HFFc6 (cell line): ENCODE measurements at regions not wholly inside any gene's neighbourhood (a gene's known extent, or its start where the extent isn't known, plus 50 kb on each side); places are given as distances from the start of the nearest gene placed in this dataset.

Experiments
- DNase-seq: peaks from one replicate; pipeline ENCODE4 v3.0.0-alpha.2; 2018
- H3K27ac Mint-ChIP-seq: 2 replicates; pipeline ENCODE4 v1.8.0; 2020; ENCODE audit warnings: mild to moderate bottlenecking, mixed read lengths
- H3K27me3 Mint-ChIP-seq: 2 replicates; pipeline ENCODE4 v1.8.0; 2021; ENCODE audit warnings: mild to moderate bottlenecking, moderate library complexity, mixed read lengths; ENCODE audit not compliant: insufficient read depth
- H3K36me3 Mint-ChIP-seq: 2 replicates; pipeline ENCODE4 v1.8.0; 2021; ENCODE audit warnings: low read depth, mixed read lengths
- H3K4me1 Mint-ChIP-seq: 2 replicates; pipeline ENCODE4 v1.8.0; 2020; ENCODE audit warnings: low read depth, mixed read lengths
- H3K4me3 Mint-ChIP-seq: 2 replicates; pipeline ENCODE4 v1.8.0; 2020; ENCODE audit warnings: mild to moderate bottlenecking, moderate library complexity, mixed read lengths
- H3K9me3 Mint-ChIP-seq: 2 replicates; pipeline ENCODE4 v1.8.0; 2020; ENCODE audit warnings: mild to moderate bottlenecking, mixed read lengths
- CTCF ChIP-seq: fragments of 200-600 bp; sonication (generic); IDR thresholded peaks from 2 replicates; pipeline ENCODE4 v1.5.0; 2021; ENCODE audit warnings: antibody characterized with exemption, mild to moderate bottlenecking

DNA sequence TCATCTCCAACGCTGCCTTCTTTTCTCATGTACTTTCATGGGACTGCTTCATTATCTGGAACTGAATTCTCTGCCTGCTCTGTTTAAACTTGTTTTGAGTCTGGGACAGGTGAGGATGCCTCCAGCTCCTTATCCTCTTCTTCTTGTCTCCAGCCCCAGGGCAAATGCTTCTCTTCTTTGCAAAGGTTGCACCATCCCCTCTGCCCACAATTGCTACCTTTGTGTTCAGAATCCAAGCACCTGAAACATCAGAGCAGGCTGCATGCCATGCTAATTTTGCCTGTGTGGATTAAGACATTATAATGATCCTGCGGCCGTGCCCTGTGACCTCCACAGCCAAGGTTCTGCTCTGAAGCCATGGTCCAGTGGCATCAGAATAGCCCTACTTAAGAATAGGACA is 309.5 kb downstream of the EPHA4 start:
- TF ChIP-seq CTCF: no peak
- no peaks in the 10 kb centered on the region for H3K36me3 Mint-ChIP-seq
- H3K9me3 Mint-ChIP-seq: no peaks in the 10 kb centered on the region; the same call in 1 of the 2 replicates
- H3K27me3 Mint-ChIP-seq: no peaks in the 10 kb centered on the region; the same call in 1 of the 2 replicates
- H3K4me1 Mint-ChIP-seq: no peaks in the 10 kb centered on the region
- H3K4me3 Mint-ChIP-seq: no peak overlapping the region
- H3K27ac Mint-ChIP-seq: no peak overlapping the region
- DNase-seq: no peak

- Mint-ChIP-seq H3K27me3 (no peaks in the 10 kb centered on the region; the same call in 1 of the 2 replicates), H3K36me3 (no peaks in the 10 kb centered on the region), H3K4me3 (no peak overlapping the region), H3K9me3 (no peaks in the 10 kb centered on the region; the same call in 1 of the 2 replicates), H3K4me1 (no peaks in the 10 kb centered on the region), H3K27ac (no peak overlapping the region)
- DNase-seq: no peak
- no peak for TF ChIP-seq CTCF
Observed at GRCh38 chr2:221263573-221263972, 308.5 kb downstream of the EPHA4 start.

DNA sequence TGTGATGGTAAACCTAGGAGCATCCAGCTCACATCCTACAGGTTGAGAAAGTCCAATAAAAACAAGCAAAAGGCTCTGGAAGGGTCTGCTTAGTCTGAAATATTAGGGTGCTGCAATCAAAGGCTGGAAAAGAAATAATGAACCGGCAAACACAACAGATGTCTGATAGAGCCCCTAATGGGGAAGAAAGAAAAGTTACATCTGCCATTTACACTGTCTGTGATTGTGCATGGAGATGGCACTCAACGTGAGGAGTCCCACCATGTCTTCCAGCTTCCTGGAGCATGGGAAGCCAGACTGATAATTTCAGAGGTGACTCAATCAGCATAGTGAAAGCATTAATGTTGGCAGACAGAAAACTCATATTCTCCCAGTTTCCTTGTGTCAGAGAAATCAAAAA is 307.8 kb downstream of the EPHA4 start:
- Mint-ChIP-seq H3K4me3 (no peak overlapping the region), H3K4me1 (no peaks in the 10 kb centered on the region), H3K9me3 (no peaks in the 10 kb centered on the region; the same call in 1 of the 2 replicates), H3K27ac (no peak overlapping the region), H3K27me3 (no peaks in the 10 kb centered on the region; the same call in 1 of the 2 replicates), H3K36me3 (no peaks in the 10 kb centered on the region)
- no peak for TF ChIP-seq CTCF
- no peak for DNase-seq

GRCh38 chr2:221267773-221268425 is 304.2 kb downstream of the EPHA4 start:
- no peaks in the 10 kb centered on the region for H3K36me3 Mint-ChIP-seq
- DNase-seq: no peak
- no peaks in the 10 kb centered on the region; the same call in 1 of the 2 replicates for H3K9me3 Mint-ChIP-seq
- H3K4me1 Mint-ChIP-seq: no peaks in the 10 kb centered on the region
- no peak overlapping the region for H3K4me3 Mint-ChIP-seq
- TF ChIP-seq CTCF: no peak
- H3K27ac Mint-ChIP-seq: no peak overlapping the region
- peaks cover 3% of the 10 kb centered on the region for H3K27me3 Mint-ChIP-seq

- no peak for TF ChIP-seq CTCF
- DNase-seq: no peak
- Mint-ChIP-seq H3K9me3 (no peaks in the 10 kb centered on the region; the same call in 1 of the 2 replicates), H3K27me3 (peaks cover 3% of the 10 kb centered on the region), H3K27ac (no peak overlapping the region), H3K4me1 (no peaks in the 10 kb centered on the region), H3K4me3 (no peak overlapping the region), H3K36me3 (no peaks in the 10 kb centered on the region)
Observed at GRCh38 chr2:221268631-221269030, 303.5 kb downstream of the EPHA4 start.
